Cardiac muscle cell (in vitro differentiated cells and primary cell): ENCODE measurements at regions not wholly inside any gene's neighbourhood (a gene's known extent, or its start where the extent isn't known, plus 50 kb on each side); places are given as distances from the start of the nearest gene placed in this dataset.

ENCODE experiments used
- DNase-seq, 2 donors: peaks; one replicate each; pipeline versions ENCODE4 v3.0.0 to v3.0.0-alpha.2; 2010 to 2017; ENCODE audit warnings: low read depth in 1 of 2, low spot score in 1 of 2
- H3K27ac ChIP-seq: fragments of 200-600 bp; sonication (generic); 2 replicates; pipeline ENCODE4 v1.5.1; 2016
- H3K27me3 ChIP-seq: fragments of 200-600 bp; sonication (generic); 2 replicates; pipeline ENCODE4 v1.6.0; 2016; ENCODE audit warnings: control low read depth
- H3K36me3 ChIP-seq: fragments of 200-600 bp; sonication (generic); 2 replicates; pipeline ENCODE4 v1.5.1; 2016; ENCODE audit warnings: control low read depth
- H3K4me1 ChIP-seq: fragments of 200-600 bp; sonication (generic); 2 replicates; pipeline ENCODE4 v1.8.1; 2017; ENCODE audit warnings: low read depth, mild to moderate bottlenecking, mixed run types
- H3K4me3 ChIP-seq: fragments of 200-600 bp; sonication (generic); 2 replicates; pipeline ENCODE4 v1.5.1; 2016; ENCODE audit warnings: mild to moderate bottlenecking
- H3K9me3 ChIP-seq: fragments of 200-600 bp; sonication (generic); 2 replicates; pipeline ENCODE4 v1.5.1; 2017; ENCODE audit warnings: low read depth, mild to moderate bottlenecking, control low read depth
- CTCF ChIP-seq: IDR thresholded peaks from 2 replicates; pipeline ENCODE4 v1.5.1; 2012; ENCODE audit warnings: low read depth, mild to moderate bottlenecking, low read length

- Histone ChIP-seq H3K27ac (no peak overlapping the region), H3K36me3 (no peaks in the 10 kb centered on the region), H3K27me3 (no peaks in the 10 kb centered on the region), H3K9me3 (no peaks in the 10 kb centered on the region), H3K4me3 (no peak overlapping the region), H3K4me1 (no peaks in the 10 kb centered on the region)
- no peak for TF ChIP-seq CTCF
- no peak for DNase-seq
Measured at GRCh38 chr10:65197935-65198334, 1676.7 kb downstream of the REEP3 start.

GRCh38 chr10:65201491-65201890 is 1680.3 kb downstream of the REEP3 start:
- TF ChIP-seq CTCF = no peak
- no peak overlapping the region for H3K4me3 ChIP-seq
- no peaks in the 10 kb centered on the region for H3K36me3 ChIP-seq
- no peak overlapping the region for H3K27ac ChIP-seq
- DNase-seq = no peak
- H3K4me1 ChIP-seq = no peaks in the 10 kb centered on the region
- no peaks in the 10 kb centered on the region for H3K27me3 ChIP-seq
- no peaks in the 10 kb centered on the region for H3K9me3 ChIP-seq

GRCh38 chr10:65204999-65205398 is 1683.8 kb downstream of the REEP3 start:
- no peaks in the 10 kb centered on the region for H3K9me3 ChIP-seq
- no peak overlapping the region for H3K27ac ChIP-seq
- H3K4me3 ChIP-seq = no peak overlapping the region
- H3K4me1 ChIP-seq = no peaks in the 10 kb centered on the region
- H3K27me3 ChIP-seq = no peaks in the 10 kb centered on the region
- H3K36me3 ChIP-seq = no peaks in the 10 kb centered on the region
- no peak for TF ChIP-seq CTCF
- no peak for DNase-seq

- Histone ChIP-seq H3K27me3 (no peaks in the 10 kb centered on the region), H3K36me3 (no peaks in the 10 kb centered on the region), H3K9me3 (no peaks in the 10 kb centered on the region), H3K27ac (no peak overlapping the region), H3K4me3 (no peak overlapping the region), H3K4me1 (no peaks in the 10 kb centered on the region)
- no peak for DNase-seq
- TF ChIP-seq CTCF = no peak
Measured at GRCh38 chr10:65213170-65213569, 1692.0 kb downstream of the REEP3 start.

- TF ChIP-seq CTCF = no peak
- H3K36me3 ChIP-seq = no peaks in the 10 kb centered on the region
- H3K4me1 ChIP-seq = no peaks in the 10 kb centered on the region
- H3K27ac ChIP-seq = no peak overlapping the region
- H3K4me3 ChIP-seq = no peak overlapping the region
- no peaks in the 10 kb centered on the region for H3K9me3 ChIP-seq
- DNase-seq = no peak
- H3K27me3 ChIP-seq = no peaks in the 10 kb centered on the region
Measured at GRCh38 chr10:65219444-65219843, 1698.2 kb downstream of the REEP3 start.

GRCh38 chr10:65231148-65231547 is 1694.7 kb upstream of the LRRTM3 start:
- no peaks in the 10 kb centered on the region for H3K27me3 ChIP-seq
- no peak overlapping the region for H3K27ac ChIP-seq
- no peak for TF ChIP-seq CTCF
- H3K9me3 ChIP-seq = no peaks in the 10 kb centered on the region
- H3K4me1 ChIP-seq = peaks cover 6% of the 10 kb centered on the region
- no peaks in the 10 kb centered on the region for H3K36me3 ChIP-seq
- no peak overlapping the region for H3K4me3 ChIP-seq
- no peak for DNase-seq
